ENCODE measurements at regions not wholly inside any gene's neighbourhood (a gene's known extent, or its start where the extent isn't known, plus 50 kb on each side); places are given as distances from the start of the nearest gene placed in this dataset.

- Histone ChIP-seq H2BK120ac (replicated peaks; ENCODE audit: low read depth, low read length) (no peak overlapping the region), H2BK12ac (ENCODE audit: low read depth, low read length) (no peak overlapping the region), H4K91ac (replicated peaks; ENCODE audit: insufficient read length, low read length) (no peak overlapping the region), H3K23ac (ENCODE audit: insufficient read length) (no peak overlapping the region), H3K18ac (ENCODE audit: extremely low read depth, low read length) (no peak overlapping the region), H3K14ac (ENCODE audit: insufficient read length) (no peak overlapping the region), H3K4ac (replicated peaks; ENCODE audit: insufficient read length, low read depth, low read length) (no peak overlapping the region), H4K5ac (ENCODE audit: insufficient read length, low read depth, low read length) (no peak overlapping the region), H3K36me3 (ENCODE audit: control insufficient read depth in 2 of 4, insufficient read depth in 4 of 4, low read length in 3 of 4) (no peaks in the 10 kb centered on the region), H3K4me3 (ENCODE audit: extremely low read depth in 1 of 4, insufficient read depth in 2 of 4, low read depth in 3 of 4, low read length in 4 of 4) (no peak overlapping the region), H3K79me1 (ENCODE audit: low read depth, low read length) (no peaks in the 10 kb centered on the region), H4K8ac (ENCODE audit: extremely low read depth, insufficient read depth, low read length) (no peak overlapping the region), H3K9me3 (ENCODE audit: insufficient read depth in 2 of 2, low read depth in 1 of 2, low read length in 1 of 2) (no peaks in the 10 kb centered on the region), H3K27me3 (replicated peaks in 1 of 4; ENCODE audit: control insufficient read depth in 3 of 4, extremely low read depth in 1 of 4, insufficient read depth in 3 of 4, low read length in 3 of 4) (no peaks in the 10 kb centered on the region; a peak in 4 of 7 replicates), H3K9ac (replicated peaks in 1 of 4; ENCODE audit: extremely low read depth in 1 of 4, low read depth in 3 of 4, low read length in 3 of 4) (no peak overlapping the region), H3K79me2 (ENCODE audit: control insufficient read depth in 1 of 2, insufficient read depth in 2 of 2, low read length in 2 of 2) (no peaks in the 10 kb centered on the region), H3K27ac (ENCODE audit: low read depth, low read length) (no peak overlapping the region), H2AK5ac (ENCODE audit: low read depth, low read length) (peak overlapping the region; percentile 53; the same call in 1 of the 2 replicates), H3K4me1 (replicated peaks in 1 of 4; ENCODE audit: control insufficient read depth in 3 of 4, insufficient read depth in 4 of 4, low read length in 3 of 4) (peaks cover 0 to 8% (median 7%) of the 10 kb centered on the region in 4 experiments; a peak in 5 of 7 replicates), H4K20me1 (replicated peaks in 1 of 2; ENCODE audit: control insufficient read depth in 1 of 2, insufficient read depth in 2 of 2, low read length in 2 of 2) (no peaks in the 10 kb centered on the region), H2AFZ (ENCODE audit: low read length) (no peak overlapping the region), H3K4me2 (ENCODE audit: insufficient read depth in 1 of 2, low read depth in 2 of 2, low read length in 2 of 2) (no peak overlapping the region), H2BK5ac (ENCODE audit: low read depth, low read length) (no peak overlapping the region), H3K23me2 (ENCODE audit: low read depth, low read length) (no peaks in the 10 kb centered on the region), H2BK20ac (ENCODE audit: low read length) (no peak overlapping the region), H2BK15ac (ENCODE audit: low read length) (no peak overlapping the region), H3K56ac (replicated peaks; ENCODE audit: insufficient read length, low read depth, low read length) (no peak overlapping the region)
- TF ChIP-seq RBBP5 (IDR thresholded peaks at IDR 0.05; ENCODE audit: borderline replicate concordance, low read depth, low read length) (no peak), POU5F1 (IDR thresholded peaks at IDR 0.05; ENCODE audit: low read depth, low read length) (no peak), SUZ12 (IDR thresholded peaks at IDR 0.05; ENCODE audit: low read length) (no peak), YY1 (IDR thresholded peaks at IDR 0.05; ENCODE audit: low read depth, low read length) (no peak), BCL11A (IDR thresholded peaks at IDR 0.05; ENCODE audit: low read depth in 2 of 2, low read length in 2 of 2) (no peak), KDM5A (IDR thresholded peaks at IDR 0.05; ENCODE audit: low read length) (no peak), BRCA1 (IDR thresholded peaks at IDR 0.05; ENCODE audit: low read depth, low read length) (no peak), NRF1 (IDR thresholded peaks at IDR 0.05; ENCODE audit: low read depth, low read length) (no peak), SP1 (IDR thresholded peaks at IDR 0.05; ENCODE audit: low read depth, low read length) (no peak)
- DNase-seq (ENCODE audit: low read depth in 1 of 2, low spot score in 2 of 2) (peak in 1 of 2 experiments; percentile 31), FAIRE-seq (no peak)
- 80% methylated on average over 5 of the region's 5 CpGs; no CpG with 5 or more reads in 1 of the 2 experiments for WGBS, 2 experiments (ENCODE audit: extremely low coverage in 1 of 2, insufficient coverage in 1 of 2, insufficient read length in 1 of 2, insufficient replicate concordance in 2 of 2, low coverage in 1 of 2, low lambda C conversion rate in 2 of 2, missing lambda C conversion rate in 1 of 2)
- ChIA-PET CTCF (ENCODE audit: partially characterized antibody) (interaction anchor here (1.0 kb wide), 1 partner anchor 25 kb away, joined by 3 read pairs; no protein-coding TSS in a partner anchor), POLR2A (ENCODE audit: partially characterized antibody) (no interaction called here)
These were observed 85.6 kb upstream of the ALDH1B1 start for GRCh38 chr9:38306899-38307298.

All from H1 (cell line).